Gastrocnemius medialis (tissue), 4 donors: ENCODE measurements at regions not wholly inside any gene's neighbourhood (a gene's known extent, or its start where the extent isn't known, plus 50 kb on each side); places are given as distances from the start of the nearest gene placed in this dataset.

ENCODE experiments used
- ATAC-seq, 2 donors: fragments of 150-250 bp; one replicate each; pipeline ENCODE4 v1.9.1; 2016
- DNase-seq, 2 donors: peaks; one replicate each; pipeline ENCODE4 v3.0.0-alpha.2; 2019
- H3K27ac ChIP-seq, 4 donors: fragments of 200-600 bp; sonication (generic); 1 replicate in 1 of 4; 2 replicates in 3 of 4; pipeline ENCODE4 v1.5.1; 2016 to 2018; ENCODE audit warnings: mild to moderate bottlenecking in 2 of 4, moderate library complexity in 1 of 4
- H3K27me3 ChIP-seq, 3 donors: fragments of 200-600 bp; sonication (generic) in 2 of 3; 1 replicate in 1 of 3; 2 replicates in 2 of 3; pipeline versions ENCODE4 v1.5.1 to v1.6.0; 2016 to 2019; ENCODE audit warnings: mild to moderate bottlenecking in 1 of 3, moderate library complexity in 1 of 3
- H3K36me3 ChIP-seq, 2 donors: fragments of 200-600 bp; sonication (generic) in 1 of 2; one replicate each; pipeline ENCODE4 v1.5.1; 2017 to 2018
- H3K4me1 ChIP-seq, 2 donors: fragments of 200-600 bp; sonication (generic) in 1 of 2; one replicate each; pipeline ENCODE4 v1.5.1; 2016 to 2017; ENCODE audit warnings: mild to moderate bottlenecking in 2 of 2
- H3K4me3 ChIP-seq, 4 donors: fragments of 200-600 bp; sonication (generic) in 3 of 4; 1 replicate in 1 of 4; 2 replicates in 3 of 4; pipeline ENCODE4 v1.5.1; 2016 to 2019; ENCODE audit warnings: mild to moderate bottlenecking in 2 of 4
- H3K9me3 ChIP-seq, 3 donors: fragments of 200-600 bp; sonication (generic) in 2 of 3; 1 replicate in 1 of 3; 2 replicates in 2 of 3; pipeline ENCODE4 v1.5.1; 2016 to 2019
- POLR2A ChIP-seq, 2 donors: fragments of 450-650 bp; IDR thresholded peaks; one replicate each; pipeline ENCODE4 v1.6.1; 2017; ENCODE audit warnings: antibody characterized with exemption in 2 of 2, mild to moderate bottlenecking in 2 of 2, moderate library complexity in 2 of 2
- in situ Hi-C, 4 donors: fragments of 200-750 bp; cut with MboI; loops; one replicate each; pipeline versions ENCODE4 v1.15.0 to v1.8.0; 2017; ENCODE audit warnings: low sequenced_read_pairs in 4 of 4
- intact Hi-C: fragments of 100-400 bp; cut with DNase I; formaldehyde crosslinking; loops from one replicate; pipeline ENCODE4 v1.15.1; 2023; ENCODE audit warnings: low total_unique reads
- TF ChIP-seq, protein P1 (sequence below), 5 experiments: fragments of 450-650 bp in 3 of 5; fragments of 200-600 bp in 2 of 5; sonication (generic) in 2 of 5; IDR thresholded peaks in 4 of 5; conservative IDR thresholded peaks in 1 of 5; 1 replicate in 4 of 5; 2 replicates in 1 of 5; pipeline ENCODE4 v1.5.1; 2016 to 2019; ENCODE audit warnings: antibody characterized with exemption in 5 of 5, mild to moderate bottlenecking in 3 of 5, moderate library complexity in 3 of 5

DNA sequence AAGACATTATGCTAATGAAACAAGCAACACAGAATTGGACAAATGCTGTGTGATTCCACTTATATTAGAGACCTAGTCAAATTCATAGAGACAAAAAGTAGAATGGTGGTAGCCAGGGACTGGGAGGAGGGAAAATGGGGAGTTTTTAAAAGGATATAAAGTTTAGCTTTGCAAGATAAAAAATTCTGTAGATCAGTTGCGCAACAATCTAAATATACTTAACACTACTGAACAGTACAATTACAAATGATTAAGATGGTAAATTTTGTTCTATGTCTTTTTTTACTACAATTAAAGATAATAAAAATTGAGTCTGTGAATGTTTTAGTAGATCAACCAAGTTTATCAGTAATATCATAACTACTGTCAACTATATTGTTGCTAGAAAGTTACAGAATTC lies 340.1 kb upstream of the PDZRN3 start:
- no peaks in the 10 kb centered on the region for H3K36me3 ChIP-seq
- H3K27me3 ChIP-seq = no peaks in the 10 kb centered on the region
- DNase-seq (no peak), ATAC-seq (no peak)
- intact Hi-C loops (no loop called here), in situ Hi-C loops (no loop called here)
- H3K4me1 ChIP-seq = no peaks in the 10 kb centered on the region
- no peak overlapping the region for H3K4me3 ChIP-seq
- no peak for TF ChIP-seq POLR2A (IDR thresholded peaks at IDR 0.05)
- TF ChIP-seq, protein P1, sequence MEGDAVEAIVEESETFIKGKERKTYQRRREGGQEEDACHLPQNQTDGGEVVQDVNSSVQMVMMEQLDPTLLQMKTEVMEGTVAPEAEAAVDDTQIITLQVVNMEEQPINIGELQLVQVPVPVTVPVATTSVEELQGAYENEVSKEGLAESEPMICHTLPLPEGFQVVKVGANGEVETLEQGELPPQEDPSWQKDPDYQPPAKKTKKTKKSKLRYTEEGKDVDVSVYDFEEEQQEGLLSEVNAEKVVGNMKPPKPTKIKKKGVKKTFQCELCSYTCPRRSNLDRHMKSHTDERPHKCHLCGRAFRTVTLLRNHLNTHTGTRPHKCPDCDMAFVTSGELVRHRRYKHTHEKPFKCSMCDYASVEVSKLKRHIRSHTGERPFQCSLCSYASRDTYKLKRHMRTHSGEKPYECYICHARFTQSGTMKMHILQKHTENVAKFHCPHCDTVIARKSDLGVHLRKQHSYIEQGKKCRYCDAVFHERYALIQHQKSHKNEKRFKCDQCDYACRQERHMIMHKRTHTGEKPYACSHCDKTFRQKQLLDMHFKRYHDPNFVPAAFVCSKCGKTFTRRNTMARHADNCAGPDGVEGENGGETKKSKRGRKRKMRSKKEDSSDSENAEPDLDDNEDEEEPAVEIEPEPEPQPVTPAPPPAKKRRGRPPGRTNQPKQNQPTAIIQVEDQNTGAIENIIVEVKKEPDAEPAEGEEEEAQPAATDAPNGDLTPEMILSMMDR (IDR thresholded peaks at IDR 0.05 in 4 of 5, conservative IDR thresholded peaks at IDR 0.05 in 1 of 5) = no peak
- no peak overlapping the region for H3K27ac ChIP-seq
- H3K9me3 ChIP-seq = no peaks in the 10 kb centered on the region

DNA sequence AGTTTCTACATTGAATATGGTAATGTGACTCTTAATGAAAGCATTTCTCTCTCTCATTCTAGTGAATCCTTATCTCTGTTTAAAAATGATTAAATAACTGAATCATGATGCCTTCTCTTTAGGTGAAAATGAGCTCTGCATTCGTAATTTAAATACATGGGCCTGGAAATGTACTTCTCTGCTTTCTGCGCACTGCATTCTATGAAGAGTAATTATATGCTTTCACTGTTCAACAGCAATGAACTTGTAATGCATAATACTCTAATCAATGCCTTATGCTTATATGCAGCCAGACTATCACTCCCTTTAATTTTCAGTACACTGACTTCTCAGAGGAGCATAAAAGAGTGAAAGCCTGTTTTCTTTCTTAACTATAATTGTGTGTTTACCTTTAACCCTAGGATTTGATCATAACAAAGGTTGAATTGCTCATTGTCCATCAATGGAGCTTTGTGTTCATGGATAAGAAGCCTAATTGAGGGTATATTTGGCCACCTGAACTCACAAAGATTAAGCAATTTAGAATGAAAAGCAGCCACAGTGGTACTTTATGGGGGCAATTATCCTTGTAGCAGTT lies 330.8 kb upstream of the PDZRN3 start:
- TF ChIP-seq, protein P1 (IDR thresholded peaks at IDR 0.05 in 4 of 5, conservative IDR thresholded peaks at IDR 0.05 in 1 of 5) = no peak
- TF ChIP-seq POLR2A (IDR thresholded peaks at IDR 0.05) = no peak
- H3K4me3 ChIP-seq = no peak overlapping the region
- no peaks in the 10 kb centered on the region for H3K9me3 ChIP-seq
- H3K4me1 ChIP-seq = no peaks in the 10 kb centered on the region
- intact Hi-C loops (no loop called here), in situ Hi-C loops (no loop called here)
- H3K27me3 ChIP-seq = no peaks in the 10 kb centered on the region
- no peak overlapping the region for H3K27ac ChIP-seq
- no peaks in the 10 kb centered on the region for H3K36me3 ChIP-seq
- no peak for DNase-seq
- no peak for ATAC-seq

DNA sequence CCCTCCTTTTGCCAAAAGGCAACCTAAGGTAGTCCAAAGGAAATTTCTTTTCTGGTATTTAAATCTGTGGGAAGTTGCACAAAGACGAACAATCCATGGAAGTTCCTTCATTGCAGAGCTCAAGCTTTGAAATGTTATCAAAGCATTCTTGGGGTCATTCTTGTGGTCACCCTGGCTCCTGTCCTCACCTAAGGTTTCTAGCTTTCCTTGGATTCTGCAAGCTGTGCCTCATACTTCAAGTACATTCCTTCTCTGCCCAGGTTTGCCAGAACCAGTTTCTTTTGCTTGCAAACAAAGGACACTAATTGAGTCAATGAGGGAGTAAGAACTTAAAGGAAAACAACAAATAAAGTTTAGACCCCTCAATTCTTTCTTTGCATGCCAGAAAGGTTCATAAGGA lies 329.8 kb upstream of the PDZRN3 start:
- Histone ChIP-seq H3K9me3 (no peaks in the 10 kb centered on the region), H3K4me1 (no peaks in the 10 kb centered on the region), H3K4me3 (no peak overlapping the region), H3K27ac (no peak overlapping the region), H3K36me3 (no peaks in the 10 kb centered on the region), H3K27me3 (no peaks in the 10 kb centered on the region)
- TF ChIP-seq, protein P1 (IDR thresholded peaks at IDR 0.05 in 4 of 5, conservative IDR thresholded peaks at IDR 0.05 in 1 of 5) = no peak
- TF ChIP-seq POLR2A (IDR thresholded peaks at IDR 0.05) = no peak
- intact Hi-C loops = no loop called here
- ATAC-seq = no peak
- in situ Hi-C loops = no loop called here
- no peak for DNase-seq

DNA sequence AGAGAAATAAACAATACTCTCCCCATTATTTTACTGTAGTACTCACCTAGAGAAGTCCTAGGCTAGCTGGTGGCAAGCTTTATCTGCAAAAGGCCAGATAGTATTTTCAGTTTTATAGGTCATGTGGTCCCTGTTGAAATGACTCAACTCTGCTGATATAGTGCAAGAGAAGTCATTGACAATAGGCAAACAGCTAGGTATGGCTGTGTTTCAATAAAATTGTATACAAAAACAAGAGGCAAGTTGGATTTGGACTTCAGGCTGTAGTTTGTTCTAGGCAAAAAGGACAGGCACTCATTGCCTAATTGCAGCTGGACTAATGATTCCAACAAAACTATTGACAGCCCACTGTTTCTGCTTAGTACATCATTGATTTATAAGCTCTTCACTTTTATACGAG lies 328.0 kb upstream of the PDZRN3 start:
- Histone ChIP-seq H3K27ac (no peak overlapping the region), H3K36me3 (no peaks in the 10 kb centered on the region), H3K9me3 (no peaks in the 10 kb centered on the region), H3K4me1 (no peaks in the 10 kb centered on the region), H3K4me3 (no peak overlapping the region), H3K27me3 (no peaks in the 10 kb centered on the region)
- intact Hi-C loops (no loop called here), in situ Hi-C loops (no loop called here)
- TF ChIP-seq, protein P1 (IDR thresholded peaks at IDR 0.05 in 4 of 5, conservative IDR thresholded peaks at IDR 0.05 in 1 of 5) = no peak
- TF ChIP-seq POLR2A (IDR thresholded peaks at IDR 0.05) = no peak
- ATAC-seq = no peak
- DNase-seq = no peak
